KOPT-K1 (cell line): ENCODE measurements at regions not wholly inside any gene's neighbourhood (a gene's known extent, or its start where the extent isn't known, plus 50 kb on each side); places are given as distances from the start of the nearest gene placed in this dataset.
"Not testable (repeated sequence)": the region's sequence is repeated elsewhere in the genome, so short reads cannot be mapped to it uniquely, and the experiment has no call there.

ENCODE experiments used
- H3K27ac ChIP-seq: fragments of 200-600 bp; sonication (generic); 2 replicates; pipeline ENCODE4 v1.5.1; 2016; ENCODE audit warnings: antibody characterized with exemption, mild to moderate bottlenecking, low read depth, low read length; ENCODE audit not compliant: poor library complexity, severe bottlenecking
- H3K36me3 ChIP-seq: fragments of 200-600 bp; sonication (generic); 2 replicates; pipeline ENCODE4 v1.5.1; 2017; ENCODE audit warnings: antibody characterized with exemption, mild to moderate bottlenecking, low read length, moderate library complexity; ENCODE audit not compliant: insufficient read depth
- H3K9me3 ChIP-seq: fragments of 200-600 bp; sonication (generic); 2 replicates; pipeline ENCODE4 v1.5.1; 2017; ENCODE audit warnings: antibody characterized with exemption, low read length, mild to moderate bottlenecking; ENCODE audit not compliant: insufficient read depth, poor library complexity, severe bottlenecking

- no peaks in the 10 kb centered on the region for H3K9me3 ChIP-seq
- no peaks in the 10 kb centered on the region for H3K36me3 ChIP-seq
- no peak overlapping the region for H3K27ac ChIP-seq
Observed at GRCh38 chr13:73664851-73665250, 469.4 kb downstream of the KLF12 start.

- no peaks in the 10 kb centered on the region for H3K9me3 ChIP-seq
- no peak overlapping the region for H3K27ac ChIP-seq
- no peaks in the 10 kb centered on the region for H3K36me3 ChIP-seq
Observed at GRCh38 chr13:73662833-73663232, 471.4 kb downstream of the KLF12 start.

GRCh38 chr13:73661687-73662425, 472.3 kb downstream of the KLF12 start:
- no peaks in the 10 kb centered on the region for H3K36me3 ChIP-seq
- H3K9me3 ChIP-seq: no peaks in the 10 kb centered on the region
- H3K27ac ChIP-seq: no peak overlapping the region

DNA sequence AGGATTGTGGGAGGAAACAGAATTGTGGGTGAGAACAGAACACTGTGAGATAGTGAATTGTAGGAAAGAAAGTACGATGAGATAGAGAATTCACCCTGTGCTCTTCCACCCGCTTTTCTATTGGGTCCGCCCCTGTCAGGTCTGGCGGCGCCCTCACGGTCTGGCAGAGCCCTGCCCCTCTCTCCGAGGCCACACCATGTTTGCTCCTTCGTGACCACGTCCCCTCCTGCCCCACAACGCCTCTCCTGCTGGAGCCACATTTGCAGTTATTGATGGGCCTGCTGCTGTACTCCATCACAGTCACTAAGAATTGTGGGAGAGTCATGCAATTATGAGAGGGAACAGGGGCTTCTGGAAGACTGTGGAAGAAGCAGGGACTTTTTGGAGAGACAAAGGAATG, 473.1 kb downstream of the KLF12 start:
- no peaks in the 10 kb centered on the region for H3K36me3 ChIP-seq
- H3K9me3 ChIP-seq: no peaks in the 10 kb centered on the region
- no peak overlapping the region for H3K27ac ChIP-seq

DNA sequence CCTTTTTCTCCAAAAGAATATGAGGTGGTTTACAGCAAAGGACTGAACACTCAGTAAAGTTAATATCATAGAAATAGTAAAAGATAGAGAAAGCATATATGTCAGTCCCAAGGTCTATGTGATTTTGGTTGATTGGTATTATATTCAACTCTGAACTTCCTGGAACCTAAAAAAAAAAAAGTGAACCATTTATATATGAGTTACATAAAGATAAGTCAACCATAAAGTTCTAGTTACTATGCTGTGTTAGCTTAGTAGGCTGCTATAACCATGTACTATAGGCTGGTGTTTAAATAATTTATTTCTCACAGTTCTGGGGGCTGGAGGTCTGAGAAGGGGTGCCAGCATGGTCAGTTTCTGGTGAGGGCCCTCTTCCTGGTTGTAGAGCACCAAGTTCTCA, 475.6 kb downstream of the KLF12 start:
- Histone ChIP-seq H3K36me3 (no peaks in the 10 kb centered on the region), H3K9me3 (no peaks in the 10 kb centered on the region), H3K27ac (no peak overlapping the region)

GRCh38 chr13:73657821-73658540, 476.2 kb downstream of the KLF12 start:
- Histone ChIP-seq H3K36me3 (no peaks in the 10 kb centered on the region), H3K9me3 (no peaks in the 10 kb centered on the region), H3K27ac (no peak overlapping the region)

GRCh38 chr13:73656863-73657262, 477.3 kb downstream of the KLF12 start:
- Histone ChIP-seq H3K9me3 (no peaks in the 10 kb centered on the region), H3K27ac (no peak overlapping the region), H3K36me3 (no peaks in the 10 kb centered on the region)

DNA sequence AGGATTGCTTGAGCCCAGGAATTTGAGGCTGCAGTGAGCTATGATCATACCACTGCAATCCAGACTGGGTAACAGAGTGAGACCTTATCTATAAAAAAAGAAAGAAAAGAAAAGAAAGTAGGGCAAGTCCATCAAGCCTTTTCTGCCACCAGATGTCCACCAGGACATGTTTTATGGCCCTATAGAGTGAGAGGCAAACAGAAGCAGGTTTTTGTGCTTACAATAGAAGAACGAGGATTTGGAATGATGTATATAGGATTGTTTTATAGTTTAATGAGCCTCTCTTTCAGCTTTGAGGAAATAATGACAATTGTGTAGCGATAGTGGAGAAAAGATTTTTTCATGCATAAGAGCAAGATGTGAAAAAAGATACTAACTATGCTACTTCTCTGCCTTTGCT, 480.5 kb downstream of the KLF12 start:
- Histone ChIP-seq H3K36me3 (no peaks in the 10 kb centered on the region), H3K27ac (no peak overlapping the region), H3K9me3 (no peaks in the 10 kb centered on the region)

DNA sequence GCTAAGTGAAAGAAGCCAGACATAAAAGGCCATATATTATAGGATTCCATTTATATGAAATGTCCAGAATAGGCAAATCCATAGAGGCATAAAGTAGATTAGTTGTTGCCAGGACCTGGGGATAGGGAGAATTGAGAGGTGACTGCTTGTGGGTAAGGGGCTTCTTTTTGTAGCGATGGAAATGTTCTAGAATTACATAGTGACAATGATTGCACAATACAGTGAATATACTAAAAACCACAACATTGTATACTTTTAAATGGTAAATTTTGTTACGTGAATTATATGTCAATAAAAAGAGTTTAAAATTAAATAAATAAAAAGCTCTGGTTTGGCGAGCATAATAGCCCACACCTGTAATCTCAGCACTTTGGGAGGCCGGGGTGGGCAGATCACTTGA, 486.8 kb downstream of the KLF12 start:
- Histone ChIP-seq H3K9me3 (peaks cover 3% of the 10 kb centered on the region), H3K36me3 (no peaks in the 10 kb centered on the region), H3K27ac (no peak overlapping the region)

- H3K27ac ChIP-seq, H3K36me3 ChIP-seq, H3K9me3 ChIP-seq: not testable (repeated sequence)
Observed at GRCh38 chr13:73640476-73641179, 493.6 kb downstream of the KLF12 start.

DNA sequence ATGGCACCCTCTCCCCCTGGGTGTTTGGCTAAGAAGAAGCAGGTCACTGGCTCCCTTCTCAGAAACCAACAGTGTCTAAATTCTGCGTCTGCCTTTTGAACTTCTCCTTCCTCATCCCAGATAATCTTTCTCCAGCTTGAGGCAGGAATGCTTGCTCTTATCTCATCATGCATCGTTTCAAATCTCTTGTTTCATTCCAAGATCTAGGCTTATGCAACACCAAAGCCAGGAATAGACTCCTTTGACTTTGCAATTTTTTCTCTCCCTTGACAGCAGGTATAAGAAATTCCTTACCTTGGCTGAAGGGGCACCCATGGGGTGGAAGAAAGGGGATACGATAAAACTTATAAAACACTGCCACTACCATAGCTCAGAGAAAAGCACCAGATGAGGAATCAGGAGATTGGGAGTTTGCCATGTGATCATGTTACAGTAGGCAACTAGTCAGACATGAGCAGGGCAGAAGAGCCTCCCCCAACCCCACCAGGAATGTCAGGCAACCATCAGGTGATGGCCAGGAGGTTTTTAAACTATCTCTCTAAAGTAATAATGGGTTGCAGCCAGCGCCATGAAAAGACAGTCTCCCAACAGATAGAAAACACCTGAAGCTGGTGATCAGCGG, 498.9 kb downstream of the KLF12 start:
- Histone ChIP-seq H3K36me3 (no peaks in the 10 kb centered on the region), H3K9me3 (no peaks in the 10 kb centered on the region), H3K27ac (no peak overlapping the region)

- Histone ChIP-seq H3K27ac (no peak overlapping the region), H3K36me3 (no peaks in the 10 kb centered on the region), H3K9me3 (no peaks in the 10 kb centered on the region)
Observed at GRCh38 chr13:73633817-73634460, 500.3 kb downstream of the KLF12 start.

DNA sequence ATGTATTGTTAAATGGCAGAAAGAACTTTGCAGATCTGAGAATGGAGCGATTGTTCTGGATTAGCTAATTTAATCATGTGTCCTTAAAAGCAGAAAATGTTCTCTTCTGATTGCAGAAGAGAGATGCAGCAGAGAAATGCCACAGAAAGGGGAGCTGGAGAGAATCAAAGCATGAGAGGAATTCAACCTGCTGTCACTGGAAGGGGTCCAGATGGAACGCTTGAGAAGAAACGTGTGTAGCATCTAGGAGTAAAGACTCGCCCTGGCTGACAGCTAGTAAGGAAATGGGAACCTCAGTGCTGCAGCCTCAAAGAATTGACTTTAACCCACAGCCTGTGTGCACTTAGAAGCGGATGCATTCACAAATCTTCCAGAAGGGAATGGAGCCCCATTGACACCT, 502.8 kb downstream of the KLF12 start:
- no peaks in the 10 kb centered on the region for H3K36me3 ChIP-seq
- H3K27ac ChIP-seq: no peak overlapping the region
- H3K9me3 ChIP-seq: no peaks in the 10 kb centered on the region

GRCh38 chr13:73625562-73626339, 508.5 kb downstream of the KLF12 start:
- Histone ChIP-seq H3K36me3 (no peaks in the 10 kb centered on the region), H3K27ac (peak overlapping the region; percentile 28), H3K9me3 (no peaks in the 10 kb centered on the region)
